ENCODE measurements at regions not wholly inside any gene's neighbourhood (a gene's known extent, or its start where the extent isn't known, plus 50 kb on each side); places are given as distances from the start of the nearest gene placed in this dataset.
"Not testable (repeated sequence)": the region's sequence is repeated elsewhere in the genome, so short reads cannot be mapped to it uniquely, and the experiment has no call there.

DNA sequence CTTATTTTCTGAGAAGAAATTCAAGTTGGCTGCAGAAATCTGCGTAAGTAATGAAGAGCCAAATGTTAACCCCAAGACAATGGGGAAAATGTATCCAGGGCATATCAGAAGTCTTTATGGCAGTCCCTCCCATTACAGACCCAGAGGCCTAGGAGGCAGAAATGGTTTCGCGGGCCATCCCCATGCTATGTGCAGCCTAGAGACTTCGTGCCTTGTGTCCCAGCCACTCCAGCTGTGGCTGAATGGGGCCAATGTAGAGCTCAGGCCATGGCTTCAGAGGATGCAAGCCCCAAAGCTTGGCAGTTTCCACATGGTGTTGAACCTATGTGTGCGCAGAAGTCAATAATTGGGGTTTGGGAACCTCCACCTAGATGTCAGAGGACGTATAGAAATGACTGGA is 131.9 kb downstream of the GPR37 start:
- H3K9ac ChIP-seq (ENCODE audit: low read length), result no peak overlapping the region
- H3K36me3 ChIP-seq (ENCODE audit: insufficient read depth, low read length), result no peaks in the 10 kb centered on the region
- no peak overlapping the region for H3K27ac ChIP-seq (ENCODE audit: low read depth, low read length)
- no peak overlapping the region for H3K4me3 ChIP-seq (ENCODE audit: low read depth in 1 of 2, low read length in 2 of 2)
- H3K9me3 ChIP-seq (ENCODE audit: low read length), result no peaks in the 10 kb centered on the region
- no peaks in the 10 kb centered on the region for H3K27me3 ChIP-seq (ENCODE audit: control insufficient read depth in 1 of 2, insufficient read depth in 2 of 2, low read length in 2 of 2)
- H3K4me1 ChIP-seq (ENCODE audit: insufficient read depth, low read length), result no peaks in the 10 kb centered on the region

DNA sequence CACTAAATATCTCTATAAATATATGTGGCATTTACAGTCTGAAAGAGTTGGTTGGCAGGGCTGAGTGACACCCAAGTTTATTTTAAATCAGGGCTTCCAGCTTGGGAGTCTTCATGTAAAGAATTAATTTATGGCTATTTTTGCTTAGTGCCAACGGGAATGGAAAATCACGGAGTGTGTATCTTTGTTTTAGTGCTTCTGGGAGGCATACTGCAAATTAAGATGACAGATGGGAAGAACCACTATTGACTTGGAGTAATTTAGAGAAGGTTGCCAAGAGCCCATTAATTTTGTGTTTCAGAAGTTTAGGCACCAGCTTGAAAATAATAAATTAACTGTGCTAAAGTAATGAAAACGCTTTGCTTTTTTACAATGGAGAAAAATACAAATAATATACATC is 135.2 kb downstream of the GPR37 start:
- H3K9me3 ChIP-seq (ENCODE audit: low read length), result no peaks in the 10 kb centered on the region

DNA sequence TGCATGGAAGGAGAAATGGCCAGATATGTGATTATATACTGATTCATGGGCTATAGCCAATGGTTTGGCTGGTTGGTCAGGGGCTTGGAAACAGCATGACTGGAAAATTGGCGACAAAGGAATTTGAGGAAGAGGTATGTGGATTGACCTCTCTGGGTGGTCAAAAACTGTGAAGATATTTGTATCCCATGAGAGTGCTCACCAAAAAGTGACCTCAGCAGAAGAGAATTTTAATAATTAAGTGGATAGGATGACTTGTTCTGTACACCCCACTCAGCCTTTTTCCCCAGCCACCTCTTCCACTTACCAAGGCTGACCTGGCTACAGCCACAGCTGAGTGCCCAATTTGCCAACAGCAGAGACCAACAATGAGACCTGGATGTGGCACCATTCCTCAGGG is 146.7 kb downstream of the GPR37 start:
- Histone ChIP-seq H3K9me3 (ENCODE audit: low read length) (no peaks in the 10 kb centered on the region), H3K9ac (ENCODE audit: low read length) (no peak overlapping the region), H3K27ac (ENCODE audit: low read depth, low read length) (no peak overlapping the region), H3K4me1 (ENCODE audit: insufficient read depth, low read length) (no peaks in the 10 kb centered on the region), H3K27me3 (ENCODE audit: control insufficient read depth in 1 of 2, insufficient read depth in 2 of 2, low read length in 2 of 2) (no peaks in the 10 kb centered on the region), H3K36me3 (ENCODE audit: insufficient read depth, low read length) (no peaks in the 10 kb centered on the region), H3K4me3 (ENCODE audit: low read depth in 1 of 2, low read length in 2 of 2) (no peak overlapping the region)

More for the DNA sequence above, 135.2 kb downstream of the GPR37 start:
- Histone ChIP-seq H3K27ac (ENCODE audit: low read depth, low read length) (no peak overlapping the region), H3K4me1 (ENCODE audit: insufficient read depth, low read length) (no peaks in the 10 kb centered on the region), H3K27me3 (ENCODE audit: control insufficient read depth in 1 of 2, insufficient read depth in 2 of 2, low read length in 2 of 2) (no peaks in the 10 kb centered on the region), H3K4me3 (ENCODE audit: low read depth in 1 of 2, low read length in 2 of 2) (no peak overlapping the region), H3K9ac (ENCODE audit: low read length) (no peak overlapping the region), H3K36me3 (ENCODE audit: insufficient read depth, low read length) (no peaks in the 10 kb centered on the region)

DNA sequence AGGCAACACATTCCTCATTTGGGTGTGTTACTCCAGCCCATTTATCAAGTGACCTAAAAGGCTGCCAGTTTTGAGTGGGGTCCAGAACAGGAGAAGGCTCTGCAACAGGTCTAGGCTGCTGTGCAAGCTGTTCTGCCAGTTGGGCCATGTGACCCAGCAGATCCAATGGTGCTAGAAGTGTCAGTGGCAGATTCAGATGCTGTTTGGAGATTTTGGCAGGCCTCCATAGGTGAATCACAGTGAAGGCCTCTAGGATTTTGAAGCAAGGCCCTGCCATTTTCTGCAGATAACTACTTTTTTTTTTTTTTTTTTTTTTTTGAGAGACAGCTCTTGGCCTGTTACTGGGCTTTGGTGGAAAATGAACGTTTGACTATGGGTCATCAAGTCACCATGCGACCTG is 147.5 kb downstream of the GPR37 start:
- H3K9ac ChIP-seq (ENCODE audit: low read length); H3K4me3 ChIP-seq (ENCODE audit: low read depth in 1 of 2, low read length in 2 of 2); H3K9me3 ChIP-seq (ENCODE audit: low read length); H3K27me3 ChIP-seq (ENCODE audit: control insufficient read depth in 1 of 2, insufficient read depth in 2 of 2, low read length in 2 of 2); H3K27ac ChIP-seq (ENCODE audit: low read depth, low read length); H3K36me3 ChIP-seq (ENCODE audit: insufficient read depth, low read length); H3K4me1 ChIP-seq (ENCODE audit: insufficient read depth, low read length): not testable (repeated sequence)

DNA sequence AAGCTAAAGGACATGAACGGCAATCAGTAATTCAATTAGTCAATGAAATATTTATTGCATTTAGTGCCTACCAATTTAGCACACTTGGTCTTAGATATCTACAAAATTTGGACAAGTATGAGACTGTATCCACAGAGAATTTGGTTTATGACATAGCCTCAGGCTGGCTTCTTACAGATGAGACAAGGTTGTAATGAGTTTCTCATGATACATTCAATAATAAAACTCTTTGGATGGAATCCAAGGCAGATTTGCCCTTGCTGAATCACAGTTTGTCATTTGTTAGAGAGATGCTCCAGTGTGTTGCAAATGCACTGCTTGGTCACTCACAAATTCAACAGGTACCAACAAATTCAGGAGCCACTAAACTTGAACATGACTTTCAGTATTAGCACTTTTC is 162.5 kb downstream of the GPR37 start:
- no peak overlapping the region for H3K4me3 ChIP-seq (ENCODE audit: low read depth in 1 of 2, low read length in 2 of 2)
- H3K4me1 ChIP-seq (ENCODE audit: insufficient read depth, low read length), result no peaks in the 10 kb centered on the region
- no peaks in the 10 kb centered on the region for H3K9me3 ChIP-seq (ENCODE audit: low read length)

DNA sequence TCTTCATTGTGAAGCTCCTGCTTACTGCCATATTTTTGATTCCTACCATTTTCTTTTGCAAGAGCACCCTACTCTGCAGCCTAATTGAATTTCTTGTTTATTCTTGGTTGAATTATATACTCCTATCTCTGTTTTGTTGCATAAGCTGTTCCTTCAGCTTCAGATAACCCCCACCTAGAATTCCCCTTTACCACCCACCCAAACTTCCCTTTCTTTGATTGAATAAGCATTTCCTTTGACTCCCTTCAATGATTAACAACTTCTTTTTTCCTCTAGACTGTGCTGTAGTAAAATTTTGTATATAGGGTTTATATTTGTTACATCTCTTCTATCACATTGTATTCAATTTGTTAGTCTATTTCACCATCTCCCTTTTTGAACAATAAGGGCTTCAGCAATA is 168.1 kb downstream of the GPR37 start:
- no peak overlapping the region for H3K27ac ChIP-seq (ENCODE audit: low read depth, low read length)
- no peaks in the 10 kb centered on the region for H3K4me1 ChIP-seq (ENCODE audit: insufficient read depth, low read length)
- no peaks in the 10 kb centered on the region for H3K36me3 ChIP-seq (ENCODE audit: insufficient read depth, low read length)
- no peaks in the 10 kb centered on the region for H3K9me3 ChIP-seq (ENCODE audit: low read length)
- H3K9ac ChIP-seq (ENCODE audit: low read length), result no peak overlapping the region
- no peak overlapping the region for H3K4me3 ChIP-seq (ENCODE audit: low read depth in 1 of 2, low read length in 2 of 2)
- no peaks in the 10 kb centered on the region for H3K27me3 ChIP-seq (ENCODE audit: control insufficient read depth in 1 of 2, insufficient read depth in 2 of 2, low read length in 2 of 2)

More for the DNA sequence above, 162.5 kb downstream of the GPR37 start:
- Histone ChIP-seq H3K36me3 (ENCODE audit: insufficient read depth, low read length) (no peaks in the 10 kb centered on the region), H3K27ac (ENCODE audit: low read depth, low read length) (no peak overlapping the region), H3K9ac (ENCODE audit: low read length) (no peak overlapping the region), H3K27me3 (ENCODE audit: control insufficient read depth in 1 of 2, insufficient read depth in 2 of 2, low read length in 2 of 2) (no peaks in the 10 kb centered on the region)

DNA sequence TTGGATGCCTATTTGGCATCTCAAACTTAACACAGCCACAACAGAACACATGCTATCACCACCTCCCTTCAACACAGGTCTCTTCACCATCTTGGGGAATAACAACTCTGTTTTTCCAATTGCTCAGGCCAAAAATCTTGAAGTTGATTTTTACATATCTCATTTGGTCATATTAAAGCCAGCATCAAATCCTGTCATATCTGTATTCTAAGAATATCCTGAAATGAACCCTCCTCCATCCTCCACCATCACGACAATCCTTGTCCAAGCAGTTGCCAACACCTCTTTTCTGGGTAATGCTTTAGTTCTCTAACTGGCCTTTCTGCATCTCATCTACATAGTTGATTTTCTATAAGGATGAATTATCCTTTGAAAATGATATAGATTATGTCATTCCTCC is 168.7 kb downstream of the GPR37 start:
- Histone ChIP-seq H3K4me3 (ENCODE audit: low read depth in 1 of 2, low read length in 2 of 2) (no peak overlapping the region), H3K9me3 (ENCODE audit: low read length) (no peaks in the 10 kb centered on the region), H3K27ac (ENCODE audit: low read depth, low read length) (no peak overlapping the region), H3K4me1 (ENCODE audit: insufficient read depth, low read length) (no peaks in the 10 kb centered on the region), H3K27me3 (ENCODE audit: control insufficient read depth in 1 of 2, insufficient read depth in 2 of 2, low read length in 2 of 2) (no peaks in the 10 kb centered on the region), H3K9ac (ENCODE audit: low read length) (no peak overlapping the region), H3K36me3 (ENCODE audit: insufficient read depth, low read length) (no peaks in the 10 kb centered on the region)

DNA sequence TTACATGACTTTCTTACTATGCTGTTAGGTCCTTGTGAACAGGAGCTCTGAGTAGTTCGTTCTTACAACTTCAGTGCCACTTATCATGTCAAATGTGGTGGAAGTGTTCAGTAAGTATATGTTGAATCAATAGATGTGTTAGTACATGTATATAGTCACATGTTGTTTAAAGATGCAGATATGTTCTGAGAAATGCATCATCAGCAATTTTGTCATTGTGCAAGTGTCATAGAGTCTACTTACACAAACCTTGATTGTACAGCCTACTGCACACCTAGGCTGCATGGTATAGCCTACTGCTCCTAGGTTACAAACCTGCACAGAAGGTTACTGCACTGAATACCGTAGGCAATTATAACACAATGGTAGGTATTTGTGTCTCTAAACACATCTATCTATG is 174.8 kb downstream of the GPR37 start:
- Histone ChIP-seq H3K4me1 (ENCODE audit: insufficient read depth, low read length) (no peaks in the 10 kb centered on the region), H3K9ac (ENCODE audit: low read length) (no peak overlapping the region), H3K27ac (ENCODE audit: low read depth, low read length) (no peak overlapping the region), H3K36me3 (ENCODE audit: insufficient read depth, low read length) (no peaks in the 10 kb centered on the region), H3K27me3 (ENCODE audit: control insufficient read depth in 1 of 2, insufficient read depth in 2 of 2, low read length in 2 of 2) (no peaks in the 10 kb centered on the region), H3K9me3 (ENCODE audit: low read length) (no peaks in the 10 kb centered on the region), H3K4me3 (ENCODE audit: low read depth in 1 of 2, low read length in 2 of 2) (no peak overlapping the region)

DNA sequence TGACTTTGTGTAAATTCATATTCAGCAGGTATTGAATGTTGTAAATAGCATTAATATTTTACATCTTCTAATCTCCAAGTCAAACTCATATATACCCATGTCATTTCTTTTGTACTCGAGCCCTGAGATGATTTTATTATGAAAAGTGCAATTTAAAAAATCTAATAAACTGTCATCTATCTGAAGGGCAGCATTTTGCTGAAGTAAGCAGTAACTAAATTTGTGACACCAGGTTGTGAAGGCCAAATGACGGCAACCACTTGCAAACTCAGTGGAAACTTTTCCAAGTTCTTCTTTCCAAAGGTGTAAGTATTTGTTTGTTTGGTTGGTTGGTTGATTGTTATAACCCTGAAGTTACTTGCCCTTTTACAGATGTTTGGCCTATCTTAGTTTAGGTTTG is 188.3 kb downstream of the GPR37 start:
- no peaks in the 10 kb centered on the region for H3K36me3 ChIP-seq (ENCODE audit: insufficient read depth, low read length)
- H3K4me3 ChIP-seq (ENCODE audit: low read depth in 1 of 2, low read length in 2 of 2), result no peak overlapping the region
- H3K4me1 ChIP-seq (ENCODE audit: insufficient read depth, low read length), result no peaks in the 10 kb centered on the region
- H3K27me3 ChIP-seq (ENCODE audit: control insufficient read depth in 1 of 2, insufficient read depth in 2 of 2, low read length in 2 of 2), result no peaks in the 10 kb centered on the region
- no peaks in the 10 kb centered on the region for H3K9me3 ChIP-seq (ENCODE audit: low read length)
- H3K27ac ChIP-seq (ENCODE audit: low read depth, low read length), result no peak overlapping the region
- no peak overlapping the region for H3K9ac ChIP-seq (ENCODE audit: low read length)

DNA sequence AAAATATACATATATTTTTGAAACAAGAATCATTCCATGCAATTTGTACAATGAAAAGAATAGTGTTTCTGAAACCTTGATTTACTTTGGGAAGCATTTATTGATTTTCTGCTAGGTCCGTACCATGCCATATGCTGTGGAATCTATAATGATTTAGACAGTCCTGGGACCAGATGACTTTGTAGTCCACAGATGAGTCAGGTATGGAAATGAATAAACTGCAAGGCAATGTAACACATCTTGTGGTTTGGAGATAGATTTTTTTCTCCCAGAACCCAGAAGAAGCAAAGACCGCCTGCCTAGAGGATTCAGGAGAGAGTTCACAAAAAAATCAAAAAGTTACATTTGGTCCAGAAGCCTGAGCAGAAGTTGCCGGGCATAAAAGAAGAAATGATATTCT is 190.4 kb downstream of the GPR37 start:
- no peak overlapping the region for H3K27ac ChIP-seq (ENCODE audit: low read depth, low read length)
- no peaks in the 10 kb centered on the region for H3K36me3 ChIP-seq (ENCODE audit: insufficient read depth, low read length)
- H3K9me3 ChIP-seq (ENCODE audit: low read length), result no peaks in the 10 kb centered on the region
- no peaks in the 10 kb centered on the region for H3K27me3 ChIP-seq (ENCODE audit: control insufficient read depth in 1 of 2, insufficient read depth in 2 of 2, low read length in 2 of 2)
- no peaks in the 10 kb centered on the region for H3K4me1 ChIP-seq (ENCODE audit: insufficient read depth, low read length)
- H3K9ac ChIP-seq (ENCODE audit: low read length), result no peak overlapping the region
- H3K4me3 ChIP-seq (ENCODE audit: low read depth in 1 of 2, low read length in 2 of 2), result no peak overlapping the region

DNA sequence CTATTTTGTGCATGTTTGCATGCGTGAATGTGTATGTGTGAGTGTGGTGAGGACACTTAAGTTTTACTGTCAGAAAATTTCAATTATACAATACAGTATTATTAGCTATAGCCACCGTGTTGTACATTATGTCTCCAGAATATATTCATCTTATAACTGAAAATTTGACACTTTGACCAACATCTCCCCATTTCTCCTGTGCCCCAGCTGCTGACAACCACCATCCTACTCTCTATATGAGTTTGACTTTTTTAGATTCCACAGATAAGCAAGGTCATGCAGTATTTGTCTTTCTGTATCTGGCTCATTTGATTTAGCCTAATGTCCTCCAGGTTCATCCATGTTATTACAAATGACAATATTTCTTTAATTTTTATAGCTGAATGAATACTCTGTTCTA is 195.0 kb downstream of the GPR37 start:
- no peak overlapping the region for H3K27ac ChIP-seq (ENCODE audit: low read depth, low read length)
- no peak overlapping the region for H3K9ac ChIP-seq (ENCODE audit: low read length)

DNA sequence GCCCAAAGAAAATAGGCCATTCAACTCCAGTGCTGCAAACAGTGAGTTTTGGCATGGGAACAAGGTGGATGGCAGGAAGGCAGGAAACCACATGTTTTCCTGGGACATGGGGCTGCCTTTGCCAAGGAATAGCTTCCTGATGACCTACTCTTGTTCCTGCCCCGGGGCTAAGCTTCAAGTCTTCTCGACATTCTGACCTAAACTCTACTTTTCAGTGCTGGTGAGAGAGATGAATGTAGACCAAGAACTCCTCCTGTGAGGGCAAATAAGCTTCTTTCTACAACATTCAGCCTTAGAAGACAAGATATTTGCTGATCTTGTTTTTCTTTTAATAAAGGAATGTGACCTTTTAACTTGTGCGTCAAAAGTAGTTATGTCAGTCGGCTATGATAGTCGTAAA is 199.0 kb downstream of the GPR37 start:
- H3K9me3 ChIP-seq (ENCODE audit: low read length), result no peaks in the 10 kb centered on the region
- no peak overlapping the region for H3K27ac ChIP-seq (ENCODE audit: low read depth, low read length)
- H3K4me3 ChIP-seq (ENCODE audit: low read depth in 1 of 2, low read length in 2 of 2), result no peak overlapping the region
- H3K27me3 ChIP-seq (ENCODE audit: control insufficient read depth in 1 of 2, insufficient read depth in 2 of 2, low read length in 2 of 2), result no peaks in the 10 kb centered on the region
- H3K9ac ChIP-seq (ENCODE audit: low read length), result no peak overlapping the region
- no peaks in the 10 kb centered on the region for H3K4me1 ChIP-seq (ENCODE audit: insufficient read depth, low read length)
- H3K36me3 ChIP-seq (ENCODE audit: insufficient read depth, low read length), result no peaks in the 10 kb centered on the region

More for the DNA sequence above, 195.0 kb downstream of the GPR37 start:
- no peaks in the 10 kb centered on the region for H3K9me3 ChIP-seq (ENCODE audit: low read length)
- no peaks in the 10 kb centered on the region for H3K36me3 ChIP-seq (ENCODE audit: insufficient read depth, low read length)
- H3K4me3 ChIP-seq (ENCODE audit: low read depth in 1 of 2, low read length in 2 of 2), result no peak overlapping the region
- H3K4me1 ChIP-seq (ENCODE audit: insufficient read depth, low read length), result no peaks in the 10 kb centered on the region
- no peaks in the 10 kb centered on the region for H3K27me3 ChIP-seq (ENCODE audit: control insufficient read depth in 1 of 2, insufficient read depth in 2 of 2, low read length in 2 of 2)
